ENCODE measurements at regions not wholly inside any gene's neighbourhood (a gene's known extent, or its start where the extent isn't known, plus 50 kb on each side); places are given as distances from the start of the nearest gene placed in this dataset.

- TF ChIP-seq, protein P1, sequence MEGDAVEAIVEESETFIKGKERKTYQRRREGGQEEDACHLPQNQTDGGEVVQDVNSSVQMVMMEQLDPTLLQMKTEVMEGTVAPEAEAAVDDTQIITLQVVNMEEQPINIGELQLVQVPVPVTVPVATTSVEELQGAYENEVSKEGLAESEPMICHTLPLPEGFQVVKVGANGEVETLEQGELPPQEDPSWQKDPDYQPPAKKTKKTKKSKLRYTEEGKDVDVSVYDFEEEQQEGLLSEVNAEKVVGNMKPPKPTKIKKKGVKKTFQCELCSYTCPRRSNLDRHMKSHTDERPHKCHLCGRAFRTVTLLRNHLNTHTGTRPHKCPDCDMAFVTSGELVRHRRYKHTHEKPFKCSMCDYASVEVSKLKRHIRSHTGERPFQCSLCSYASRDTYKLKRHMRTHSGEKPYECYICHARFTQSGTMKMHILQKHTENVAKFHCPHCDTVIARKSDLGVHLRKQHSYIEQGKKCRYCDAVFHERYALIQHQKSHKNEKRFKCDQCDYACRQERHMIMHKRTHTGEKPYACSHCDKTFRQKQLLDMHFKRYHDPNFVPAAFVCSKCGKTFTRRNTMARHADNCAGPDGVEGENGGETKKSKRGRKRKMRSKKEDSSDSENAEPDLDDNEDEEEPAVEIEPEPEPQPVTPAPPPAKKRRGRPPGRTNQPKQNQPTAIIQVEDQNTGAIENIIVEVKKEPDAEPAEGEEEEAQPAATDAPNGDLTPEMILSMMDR (IDR thresholded peaks at IDR 0.05), result no peak
- no peak for TF ChIP-seq POLR2A (IDR thresholded peaks at IDR 0.05)
- WGBS, 2 donors, result 94 to 99% methylated on average over 3 of the region's 3 CpGs
Observed at GRCh38 chr5:158544388-158545339, 555.1 kb downstream of the EBF1 start.

GRCh38 chr5:158543539-158544387 lies 556.0 kb downstream of the EBF1 start:
- no peak for DNase-seq (ENCODE audit: low spot score in 2 of 2)
- WGBS, 2 donors, result 69 to 74% methylated on average over 6 of the region's 6 CpGs
- no peak overlapping the region for H3K4me3 ChIP-seq (ENCODE audit: low read depth, poor library complexity, severe bottlenecking)
- intact Hi-C loops (cut with DNase I; ENCODE audit: low total_unique reads), result no loop called here
- no peak for TF ChIP-seq POLR2A (IDR thresholded peaks at IDR 0.05)
- TF ChIP-seq, protein P1 (IDR thresholded peaks at IDR 0.05), result no peak

More at GRCh38 chr5:158544388-158545339, 555.1 kb downstream of the EBF1 start:
- intact Hi-C loops (cut with DNase I; ENCODE audit: low total_unique reads), result no loop called here
- no peak overlapping the region for H3K4me3 ChIP-seq (ENCODE audit: low read depth, poor library complexity, severe bottlenecking)
- DNase-seq (ENCODE audit: low spot score in 2 of 2), result no peak

GRCh38 chr5:158541536-158542297 lies 558.0 kb downstream of the EBF1 start:
- WGBS, 2 donors, result 73 to 80% methylated on average over 9 of the region's 9 CpGs
- intact Hi-C loops (cut with DNase I; ENCODE audit: low total_unique reads), result no loop called here
- DNase-seq (ENCODE audit: low spot score in 2 of 2), result no peak
- TF ChIP-seq, protein P1 (IDR thresholded peaks at IDR 0.05), result no peak
- no peak for TF ChIP-seq POLR2A (IDR thresholded peaks at IDR 0.05)
- H3K4me3 ChIP-seq (ENCODE audit: low read depth, poor library complexity, severe bottlenecking), result no peak overlapping the region

DNA sequence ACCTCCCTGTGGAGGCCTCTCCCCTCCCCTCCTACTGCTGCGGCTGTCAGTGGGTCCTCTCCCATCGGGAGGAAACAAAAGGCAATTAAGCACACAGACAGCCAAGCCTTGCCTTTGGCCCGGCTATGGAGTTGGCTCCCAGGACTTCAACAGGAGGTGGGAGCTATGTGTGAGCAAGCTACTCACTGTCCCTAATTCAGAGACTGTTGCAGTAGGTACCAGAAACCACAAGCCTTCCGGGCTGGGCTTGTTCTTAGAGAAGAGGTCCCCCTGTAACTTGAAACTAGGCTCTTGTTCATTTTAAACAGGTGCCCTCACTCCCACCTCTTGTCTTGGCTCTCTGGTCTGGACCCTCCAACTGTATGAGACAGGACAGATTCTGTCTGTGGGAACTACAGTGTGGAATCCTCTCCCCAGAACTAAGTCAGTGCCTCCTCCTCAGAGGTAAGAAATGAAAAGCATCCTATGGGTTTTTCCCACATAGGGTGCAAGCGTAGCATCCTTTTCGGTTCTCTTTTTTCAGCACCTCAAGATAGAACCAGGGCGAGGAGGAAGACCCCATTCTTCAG lies 561.1 kb downstream of the EBF1 start:
- 56 to 59% methylated on average over 7 of the region's 7 CpGs for WGBS, 2 donors

More for the DNA sequence above, 561.1 kb downstream of the EBF1 start:
- H3K4me3 ChIP-seq (ENCODE audit: low read depth, poor library complexity, severe bottlenecking), result no peak overlapping the region
- intact Hi-C loops (cut with DNase I; ENCODE audit: low total_unique reads), result no loop called here
- TF ChIP-seq POLR2A (IDR thresholded peaks at IDR 0.05), result no peak
- TF ChIP-seq, protein P1 (IDR thresholded peaks at IDR 0.05), result no peak
- DNase-seq (ENCODE audit: low spot score in 2 of 2), result no peak

Data from lower leg skin (tissue), 4 donors.